ENCODE measurements at regions not wholly inside any gene's neighbourhood (a gene's known extent, or its start where the extent isn't known, plus 50 kb on each side); places are given as distances from the start of the nearest gene placed in this dataset.

DNA sequence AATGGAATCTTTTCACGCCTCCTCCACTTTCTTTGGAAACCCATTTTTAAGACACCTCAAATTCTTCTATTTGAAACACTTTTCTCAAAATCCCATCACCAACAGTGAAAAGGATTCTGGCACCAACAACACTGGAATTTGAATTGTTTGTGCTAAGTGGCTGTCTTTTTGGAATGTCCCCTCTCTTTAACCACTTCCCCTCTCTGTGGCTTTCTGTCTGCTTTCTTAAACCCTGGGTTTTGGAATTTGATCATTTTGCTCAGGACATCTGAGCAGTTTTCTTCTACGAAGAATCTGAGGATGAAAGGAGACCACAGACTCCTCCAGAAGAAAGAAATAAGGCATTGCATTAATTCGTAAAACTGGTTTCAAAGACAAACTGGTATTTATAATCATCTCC is 89.0 kb downstream of the MXRA5 start:
- H3K4me3 ChIP-seq, result no peak overlapping the region
- no peaks in the 10 kb centered on the region for H3K36me3 ChIP-seq (ENCODE audit: low read depth)
- H3F3A ChIP-seq (ENCODE audit: insufficient read depth), result peaks cover 7% of the 10 kb centered on the region
- H3K79me2 ChIP-seq (ENCODE audit: insufficient read depth), result no peaks in the 10 kb centered on the region
- no peak overlapping the region for H3K27ac ChIP-seq
- H3K27me3 ChIP-seq (replicated peaks; ENCODE audit: insufficient read depth), result no peaks in the 10 kb centered on the region
- TF ChIP-seq EZH2phosphoT487 (IDR thresholded peaks at IDR 0.05; ENCODE audit: insufficient read depth, low read depth) (no peak), EZH2 (IDR thresholded peaks at IDR 0.05; ENCODE audit: insufficient read depth, poor library complexity, severe bottlenecking) (no peak)
- H3K4me2 ChIP-seq (ENCODE audit: unreplicated experiment), result no peak overlapping the region
- 79 to 80% methylated on average over 3 of the region's 3 CpGs for WGBS, 2 experiments (ENCODE audit: low coverage in 1 of 2, low lambda C conversion rate in 2 of 2, missing lambda C conversion rate in 2 of 2)
- H2AFZ ChIP-seq, result no peak overlapping the region
- no peaks in the 10 kb centered on the region for H4K20me1 ChIP-seq (ENCODE audit: insufficient read depth)
- DNase-seq, result no peak
- no peak overlapping the region for H3K9ac ChIP-seq
- no peaks in the 10 kb centered on the region for H3K9me2 ChIP-seq (ENCODE audit: insufficient read depth)
- in situ Hi-C loops (cut with MboI), result no loop called here
- peaks cover 13% of the 10 kb centered on the region for H3K4me1 ChIP-seq (ENCODE audit: insufficient read depth)
- no peaks in the 10 kb centered on the region for H3K9me3 ChIP-seq (ENCODE audit: low read depth)

DNA sequence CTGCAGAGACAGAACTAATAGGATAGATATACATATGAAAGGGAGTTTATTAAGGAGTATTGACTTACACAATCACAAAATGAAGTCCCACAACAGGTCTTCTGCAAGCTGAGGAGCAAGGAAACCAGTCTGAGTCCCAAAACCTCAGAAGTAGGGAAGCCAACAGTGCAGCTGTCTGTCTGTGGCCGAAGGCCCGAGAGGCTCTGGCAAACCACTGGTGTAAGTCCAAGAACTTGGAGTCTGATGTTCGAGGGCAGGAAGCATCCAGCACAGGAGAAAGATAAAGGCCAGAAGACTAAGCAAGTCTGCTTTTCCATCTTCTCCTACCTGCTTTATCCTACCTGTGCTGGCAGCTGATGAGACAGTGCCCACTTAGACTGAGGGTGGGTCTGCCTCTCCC is 89.6 kb downstream of the MXRA5 start:
- Histone ChIP-seq H3K27me3 (replicated peaks; ENCODE audit: insufficient read depth) (no peaks in the 10 kb centered on the region), H3F3A (ENCODE audit: insufficient read depth) (peaks cover under 1% of the 10 kb centered on the region; the same call in 1 of the 2 replicates), H3K4me2 (ENCODE audit: unreplicated experiment) (no peak overlapping the region), H3K9me2 (ENCODE audit: insufficient read depth) (no peaks in the 10 kb centered on the region), H3K4me3 (no peak overlapping the region), H3K9me3 (ENCODE audit: low read depth) (no peaks in the 10 kb centered on the region), H3K9ac (no peak overlapping the region), H3K79me2 (ENCODE audit: insufficient read depth) (no peaks in the 10 kb centered on the region), H4K20me1 (ENCODE audit: insufficient read depth) (no peaks in the 10 kb centered on the region), H3K27ac (no peak overlapping the region), H3K4me1 (ENCODE audit: insufficient read depth) (peaks cover 11% of the 10 kb centered on the region), H2AFZ (no peak overlapping the region), H3K36me3 (ENCODE audit: low read depth) (no peaks in the 10 kb centered on the region)
- no peak for DNase-seq
- 57 to 67% methylated on average over 3 of the region's 3 CpGs for WGBS, 2 experiments (ENCODE audit: low coverage in 1 of 2, low lambda C conversion rate in 2 of 2, missing lambda C conversion rate in 2 of 2)
- in situ Hi-C loops (cut with MboI), result no loop called here
- no peak for TF ChIP-seq EZH2phosphoT487 (IDR thresholded peaks at IDR 0.05; ENCODE audit: insufficient read depth, low read depth)
- no peak for TF ChIP-seq EZH2 (IDR thresholded peaks at IDR 0.05; ENCODE audit: insufficient read depth, poor library complexity, severe bottlenecking)

DNA sequence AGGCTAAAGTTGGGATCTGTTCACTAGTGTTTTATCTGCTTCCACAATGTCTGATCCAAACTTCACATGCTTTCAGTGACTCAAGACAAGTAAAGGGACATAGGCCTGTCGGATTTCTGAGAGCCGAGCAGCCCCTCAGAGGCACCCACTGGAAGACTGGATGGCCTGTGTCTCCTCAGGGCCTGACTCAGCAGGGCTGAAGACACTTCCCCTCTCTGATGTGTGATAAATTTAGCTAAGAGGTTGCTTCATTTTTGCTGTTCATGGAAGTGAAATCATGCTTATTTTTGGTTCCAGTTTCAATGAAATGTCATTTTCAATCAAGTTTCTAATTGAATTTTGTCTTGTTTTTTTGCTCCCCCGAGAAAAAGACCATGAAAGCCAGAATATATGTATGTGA is 93.7 kb downstream of the MXRA5 start:
- WGBS, 2 experiments (ENCODE audit: low coverage in 1 of 2, low lambda C conversion rate in 2 of 2, missing lambda C conversion rate in 2 of 2), result 0 to 13% methylated on average over 3 of the region's 3 CpGs
- in situ Hi-C loops (cut with MboI), result no loop called here
- H3K27ac ChIP-seq, result peak overlapping the region; percentile 37
- peak overlapping the region; percentile 41; the same call in 1 of the 2 replicates for H2AFZ ChIP-seq
- H3K27me3 ChIP-seq (replicated peaks; ENCODE audit: insufficient read depth), result no peaks in the 10 kb centered on the region
- no peak overlapping the region for H3K4me3 ChIP-seq
- H3K9me2 ChIP-seq (ENCODE audit: insufficient read depth), result no peaks in the 10 kb centered on the region
- no peaks in the 10 kb centered on the region for H3K36me3 ChIP-seq (ENCODE audit: low read depth)
- H3K9me3 ChIP-seq (ENCODE audit: low read depth), result no peaks in the 10 kb centered on the region
- DNase-seq, result peak; percentile 59
- TF ChIP-seq EZH2 (IDR thresholded peaks at IDR 0.05; ENCODE audit: insufficient read depth, poor library complexity, severe bottlenecking), result no peak
- no peak for TF ChIP-seq EZH2phosphoT487 (IDR thresholded peaks at IDR 0.05; ENCODE audit: insufficient read depth, low read depth)
- H3K79me2 ChIP-seq (ENCODE audit: insufficient read depth), result no peaks in the 10 kb centered on the region
- no peaks in the 10 kb centered on the region for H4K20me1 ChIP-seq (ENCODE audit: insufficient read depth)
- peak overlapping the region; percentile 61 for H3K4me2 ChIP-seq (ENCODE audit: unreplicated experiment)
- peaks cover 20% of the 10 kb centered on the region for H3K4me1 ChIP-seq (ENCODE audit: insufficient read depth)
- 0 out of 2 replicates have a peak overlapping the region, but pooled peaks have one; percentile 3 for H3K9ac ChIP-seq
- no peaks in the 10 kb centered on the region for H3F3A ChIP-seq (ENCODE audit: insufficient read depth)

DNA sequence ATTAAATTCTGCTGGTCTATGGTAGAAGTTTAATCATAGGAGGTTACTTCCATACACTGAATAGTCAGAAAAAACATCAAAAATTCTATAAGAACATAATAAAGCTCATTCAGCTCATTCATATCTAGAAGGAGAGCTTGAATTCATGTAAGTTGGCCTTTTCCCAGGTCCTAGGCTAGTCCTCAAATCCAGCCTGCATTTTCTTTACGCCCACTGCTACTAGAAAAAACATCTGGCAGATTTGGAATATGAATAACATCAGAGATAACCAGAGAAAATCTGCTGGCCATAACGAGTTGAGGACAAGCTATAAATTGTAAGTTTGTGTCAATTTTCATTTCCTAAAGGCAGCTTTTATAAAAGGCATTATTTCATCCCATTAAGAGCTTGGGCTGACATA is 95.5 kb downstream of the MXRA5 start:
- Histone ChIP-seq H3K27me3 (replicated peaks; ENCODE audit: insufficient read depth) (no peaks in the 10 kb centered on the region), H3K9ac (no peak overlapping the region), H4K20me1 (ENCODE audit: insufficient read depth) (no peaks in the 10 kb centered on the region), H3K4me3 (no peak overlapping the region), H3K36me3 (ENCODE audit: low read depth) (no peaks in the 10 kb centered on the region), H3K9me2 (ENCODE audit: insufficient read depth) (no peaks in the 10 kb centered on the region), H3K79me2 (ENCODE audit: insufficient read depth) (no peaks in the 10 kb centered on the region), H3K9me3 (ENCODE audit: low read depth) (no peaks in the 10 kb centered on the region), H2AFZ (no peak overlapping the region), H3K4me1 (ENCODE audit: insufficient read depth) (peaks cover 20% of the 10 kb centered on the region), H3F3A (ENCODE audit: insufficient read depth) (no peaks in the 10 kb centered on the region), H3K27ac (no peak overlapping the region), H3K4me2 (ENCODE audit: unreplicated experiment) (peak overlapping the region; percentile 12)
- in situ Hi-C loops (cut with MboI), result no loop called here
- no peak for TF ChIP-seq EZH2phosphoT487 (IDR thresholded peaks at IDR 0.05; ENCODE audit: insufficient read depth, low read depth)
- TF ChIP-seq EZH2 (IDR thresholded peaks at IDR 0.05; ENCODE audit: insufficient read depth, poor library complexity, severe bottlenecking), result no peak
- peak; percentile 41 for DNase-seq
- 17 to 29% methylated on average over 2 of the region's 2 CpGs for WGBS, 2 experiments (ENCODE audit: low coverage in 1 of 2, low lambda C conversion rate in 2 of 2, missing lambda C conversion rate in 2 of 2)

DNA sequence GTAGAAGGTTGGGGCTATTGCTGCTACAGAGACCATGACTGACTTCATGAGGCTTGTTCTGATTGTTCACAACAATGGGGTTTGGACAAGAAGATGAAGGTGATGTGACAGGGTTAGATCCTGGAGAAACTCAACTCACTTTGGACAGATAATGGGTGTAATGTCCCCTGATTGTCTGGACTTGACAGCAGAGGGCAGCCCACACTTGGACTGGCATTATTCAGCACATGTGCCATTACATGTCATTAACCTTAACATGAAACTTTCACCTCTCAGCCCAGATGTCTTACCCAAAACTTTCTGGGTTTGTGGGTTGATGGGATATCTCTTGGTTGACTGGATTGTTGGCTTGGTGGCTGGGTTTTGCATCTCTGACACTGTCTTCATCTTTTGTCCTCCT is 101.5 kb downstream of the MXRA5 start:
- no peaks in the 10 kb centered on the region for H3K27me3 ChIP-seq (replicated peaks; ENCODE audit: insufficient read depth)
- peak overlapping the region; percentile 29; the same call in 1 of the 2 replicates for H3K9ac ChIP-seq
- peak; percentile 17 for DNase-seq
- H3K4me3 ChIP-seq, result no peak overlapping the region
- no peaks in the 10 kb centered on the region for H3K36me3 ChIP-seq (ENCODE audit: low read depth)
- no peaks in the 10 kb centered on the region for H3K9me2 ChIP-seq (ENCODE audit: insufficient read depth)
- H3K27ac ChIP-seq, result peak overlapping the region; percentile 71
- peak overlapping the region; percentile 61 for H3K4me2 ChIP-seq (ENCODE audit: unreplicated experiment)
- in situ Hi-C loops (cut with MboI), result no loop called here
- no peaks in the 10 kb centered on the region for H3K79me2 ChIP-seq (ENCODE audit: insufficient read depth)
- H3F3A ChIP-seq (ENCODE audit: insufficient read depth), result peaks cover 11% of the 10 kb centered on the region; the same call in 1 of the 2 replicates
- H4K20me1 ChIP-seq (ENCODE audit: insufficient read depth), result no peaks in the 10 kb centered on the region
- no peaks in the 10 kb centered on the region for H3K9me3 ChIP-seq (ENCODE audit: low read depth)
- H2AFZ ChIP-seq, result no peak overlapping the region
- no peak for TF ChIP-seq EZH2 (IDR thresholded peaks at IDR 0.05; ENCODE audit: insufficient read depth, poor library complexity, severe bottlenecking)
- no peak for TF ChIP-seq EZH2phosphoT487 (IDR thresholded peaks at IDR 0.05; ENCODE audit: insufficient read depth, low read depth)
- peaks cover 16% of the 10 kb centered on the region for H3K4me1 ChIP-seq (ENCODE audit: insufficient read depth)

All from GM23248 (cell line).